ENCODE measurements at regions not wholly inside any gene's neighbourhood (a gene's known extent, or its start where the extent isn't known, plus 50 kb on each side); places are given as distances from the start of the nearest gene placed in this dataset.

GRCh38 chr7:390761-391410, 100.9 kb downstream of the FOXL3 start:
- TF ChIP-seq CTCF (IDR thresholded peaks at IDR 0.05; ENCODE audit: low read depth, low read length): no peak
- Histone ChIP-seq H3K36me3 (no peaks in the 10 kb centered on the region), H3K4me1 (no peaks in the 10 kb centered on the region), H3K4me3 (ENCODE audit: low read depth, low read length) (no peak overlapping the region), H3K9me3 (no peaks in the 10 kb centered on the region; the same call in 1 of the 2 replicates), H3K27me3 (no peaks in the 10 kb centered on the region)
- no peak for DNase-seq

GRCh38 chr7:391411-391951, 101.5 kb downstream of the FOXL3 start:
- no peaks in the 10 kb centered on the region; the same call in 1 of the 2 replicates for H3K9me3 ChIP-seq
- DNase-seq: no peak
- H3K4me1 ChIP-seq: no peaks in the 10 kb centered on the region
- no peak overlapping the region for H3K4me3 ChIP-seq (ENCODE audit: low read depth, low read length)
- no peaks in the 10 kb centered on the region for H3K27me3 ChIP-seq
- no peaks in the 10 kb centered on the region for H3K36me3 ChIP-seq
- TF ChIP-seq CTCF (IDR thresholded peaks at IDR 0.05; ENCODE audit: low read depth, low read length): no peak

GRCh38 chr7:391961-392524, 102.1 kb downstream of the FOXL3 start:
- Histone ChIP-seq H3K4me1 (no peaks in the 10 kb centered on the region), H3K4me3 (ENCODE audit: low read depth, low read length) (no peak overlapping the region), H3K27me3 (no peaks in the 10 kb centered on the region), H3K36me3 (no peaks in the 10 kb centered on the region), H3K9me3 (no peaks in the 10 kb centered on the region; the same call in 1 of the 2 replicates)
- no peak for TF ChIP-seq CTCF (IDR thresholded peaks at IDR 0.05; ENCODE audit: low read depth, low read length)
- no peak for DNase-seq

GRCh38 chr7:392822-393221, 102.9 kb downstream of the FOXL3 start:
- DNase-seq: no peak
- Histone ChIP-seq H3K4me1 (no peaks in the 10 kb centered on the region), H3K36me3 (no peaks in the 10 kb centered on the region), H3K4me3 (ENCODE audit: low read depth, low read length) (no peak overlapping the region), H3K9me3 (no peaks in the 10 kb centered on the region; the same call in 1 of the 2 replicates), H3K27me3 (no peaks in the 10 kb centered on the region)
- no peak for TF ChIP-seq CTCF (IDR thresholded peaks at IDR 0.05; ENCODE audit: low read depth, low read length)

GRCh38 chr7:395643-396042, 105.7 kb downstream of the FOXL3 start:
- Histone ChIP-seq H3K4me1 (no peaks in the 10 kb centered on the region), H3K9me3 (no peaks in the 10 kb centered on the region; the same call in 1 of the 2 replicates), H3K36me3 (no peaks in the 10 kb centered on the region), H3K27me3 (no peaks in the 10 kb centered on the region), H3K4me3 (ENCODE audit: low read depth, low read length) (no peak overlapping the region)
- DNase-seq: no peak
- TF ChIP-seq CTCF (IDR thresholded peaks at IDR 0.05; ENCODE audit: low read depth, low read length): no peak

GRCh38 chr7:398888-399287, 108.9 kb downstream of the FOXL3 start:
- no peaks in the 10 kb centered on the region for H3K9me3 ChIP-seq

More at GRCh38 chr7:398888-399287, 108.9 kb downstream of the FOXL3 start:
- no peaks in the 10 kb centered on the region for H3K36me3 ChIP-seq
- no peaks in the 10 kb centered on the region for H3K4me1 ChIP-seq
- DNase-seq: no peak
- H3K4me3 ChIP-seq (ENCODE audit: low read depth, low read length): no peak overlapping the region
- H3K27me3 ChIP-seq: peaks cover 6% of the 10 kb centered on the region; the same call in 1 of the 2 replicates
- TF ChIP-seq CTCF (IDR thresholded peaks at IDR 0.05; ENCODE audit: low read depth, low read length): no peak

Measured in BE2C (cell line).